ENCODE measurements at regions not wholly inside any gene's neighbourhood (a gene's known extent, or its start where the extent isn't known, plus 50 kb on each side); places are given as distances from the start of the nearest gene placed in this dataset.

DNA sequence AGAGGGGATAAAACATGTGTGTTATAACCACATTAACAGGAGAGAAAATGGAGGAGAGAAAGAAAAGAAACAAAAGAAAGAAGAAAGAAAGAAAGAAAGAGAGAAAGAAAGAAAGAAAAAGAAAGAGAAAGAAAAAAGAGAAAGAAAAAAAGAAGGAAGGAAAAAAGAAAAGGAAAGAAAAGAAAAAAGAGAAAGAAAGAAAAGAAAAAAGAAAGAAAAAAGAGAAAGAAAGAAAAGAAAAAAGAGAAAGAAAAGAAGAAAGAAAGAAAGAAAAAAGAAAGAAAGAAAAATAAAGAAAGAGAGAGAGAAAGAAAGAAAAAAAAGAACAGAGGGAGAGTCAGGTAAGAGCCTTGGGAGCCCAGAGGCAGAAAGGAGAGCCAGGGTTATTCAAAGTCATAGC, 446.6 kb upstream of the ASIC2 start:
- TF ChIP-seq ZFP3 (CRISPR knock-in tag; IDR thresholded peaks at IDR 0.05): no peak
- TF ChIP-seq, protein P1, sequence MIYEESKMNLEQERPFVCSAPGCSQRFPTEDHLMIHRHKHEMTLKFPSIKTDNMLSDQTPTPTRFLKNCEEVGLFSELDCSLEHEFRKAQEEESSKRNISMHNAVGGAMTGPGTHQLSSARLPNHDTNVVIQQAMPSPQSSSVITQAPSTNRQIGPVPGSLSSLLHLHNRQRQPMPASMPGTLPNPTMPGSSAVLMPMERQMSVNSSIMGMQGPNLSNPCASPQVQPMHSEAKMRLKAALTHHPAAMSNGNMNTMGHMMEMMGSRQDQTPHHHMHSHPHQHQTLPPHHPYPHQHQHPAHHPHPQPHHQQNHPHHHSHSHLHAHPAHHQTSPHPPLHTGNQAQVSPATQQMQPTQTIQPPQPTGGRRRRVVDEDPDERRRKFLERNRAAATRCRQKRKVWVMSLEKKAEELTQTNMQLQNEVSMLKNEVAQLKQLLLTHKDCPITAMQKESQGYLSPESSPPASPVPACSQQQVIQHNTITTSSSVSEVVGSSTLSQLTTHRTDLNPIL (CRISPR knock-in tag; IDR thresholded peaks at IDR 0.05; ENCODE audit: low read depth): no peak
- no peak for TF ChIP-seq ISL1 (CRISPR knock-in tag; IDR thresholded peaks at IDR 0.05)
- TF ChIP-seq ZNF70 (CRISPR knock-in tag; IDR thresholded peaks at IDR 0.05): no peak
- no peak for TF ChIP-seq ESRRG (CRISPR knock-in tag; IDR thresholded peaks at IDR 0.05)
- TF ChIP-seq RARB (CRISPR knock-in tag; IDR thresholded peaks at IDR 0.05): no peak
- TF ChIP-seq ARNTL (CRISPR knock-in tag; IDR thresholded peaks at IDR 0.05; ENCODE audit: borderline replicate concordance, low read depth): no peak
